IMR-90 (cell line): ENCODE measurements at regions not wholly inside any gene's neighbourhood (a gene's known extent, or its start where the extent isn't known, plus 50 kb on each side); places are given as distances from the start of the nearest gene placed in this dataset.

ENCODE experiments used
- ATAC-seq: fragments of 200-7000 bp; cut with Tn5 transposase; 2 replicates; pipeline ENCODE4 v1.9.1; 2020; ENCODE audit warnings: low read depth, mild to moderate bottlenecking, moderate library complexity
- BruUV-seq: library from RNA; stranded (reverse); fragments of 400-500 nt; replicated peaks from 2 replicates; lab custom pipeline; 2021; lab: Mats Ljungman, UMichigan
- CTCF ChIA-PET: fragments of 300-600 bp; formaldehyde crosslinking; extraction: SDS; loops from one replicate; lab custom pipeline; 2021; ENCODE audit warnings: antibody characterized with exemption; lab: Yijun Ruan, JAX
- POLR2A ChIA-PET: fragments of 300-600 bp; sonication (Branson Sonifier 250); formaldehyde crosslinking; loops from one replicate; lab custom pipeline; 2022; ENCODE audit warnings: antibody characterized with exemption; ENCODE audit not compliant: unreplicated experiment; lab: Charles Lee
- DNase-seq: peaks from one replicate; pipeline ENCODE4 v3.0.0; 2013
- H2AFZ ChIP-seq: replicated peaks from 2 replicates; pipeline ENCODE3; 2013; ENCODE audit warnings: low read length, mild to moderate bottlenecking; ENCODE audit not compliant: poor library complexity
- H2AK5ac ChIP-seq: 2 replicates; pipeline ENCODE4 v1.6.1; 2013; ENCODE audit warnings: low read depth, low read length, inconsistent platforms
- H2AK9ac ChIP-seq: replicated peaks from 2 replicates; pipeline ENCODE3; 2013; ENCODE audit warnings: mild to moderate bottlenecking, low read depth, low read length, moderate library complexity; ENCODE audit not compliant: poor library complexity
- H2BK120ac ChIP-seq: 2 replicates; pipeline ENCODE4 v1.6.1; 2013; ENCODE audit warnings: low read depth, low read length, inconsistent platforms
- H2BK15ac ChIP-seq: 3 replicates; pipeline ENCODE4 v1.6.1; 2013; ENCODE audit warnings: low read depth, low read length, inconsistent platforms
- H2BK20ac ChIP-seq: 2 replicates; pipeline ENCODE4 v1.6.1; 2013; ENCODE audit warnings: low read depth, mild to moderate bottlenecking, inconsistent platforms, low read length, moderate library complexity
- H2BK5ac ChIP-seq: 2 replicates; pipeline ENCODE4 v1.6.1; 2013; ENCODE audit warnings: mild to moderate bottlenecking, low read depth, low read length, inconsistent platforms; ENCODE audit not compliant: poor library complexity, severe bottlenecking
- H3K14ac ChIP-seq: replicated peaks from 2 replicates; pipeline ENCODE4 v1.6.1; 2013; ENCODE audit warnings: low read depth, low read length, inconsistent platforms
- H3K18ac ChIP-seq: 2 replicates; pipeline ENCODE4 v1.6.1; 2013; ENCODE audit warnings: low read depth, low read length, control low read depth
- H3K23ac ChIP-seq: 2 replicates; pipeline ENCODE4 v1.6.1; 2013; ENCODE audit warnings: low read depth, low read length, inconsistent platforms
- H3K27ac ChIP-seq: 2 replicates; pipeline ENCODE4 v1.5.1; 2013; ENCODE audit warnings: mild to moderate bottlenecking, control low read depth, low read length; ENCODE audit not compliant: insufficient read depth
- H3K27me3 ChIP-seq: 2 replicates; pipeline ENCODE4 v1.6.1; 2013; ENCODE audit warnings: low read length; ENCODE audit not compliant: control insufficient read depth, insufficient read depth
- H3K36me3 ChIP-seq: 2 replicates; pipeline ENCODE4 v1.6.1; 2013; ENCODE audit warnings: low read length, mixed read lengths; ENCODE audit not compliant: control insufficient read depth, insufficient read depth
- H3K4ac ChIP-seq: 2 replicates; pipeline ENCODE4 v1.6.1; 2013; ENCODE audit warnings: low read depth, low read length, inconsistent platforms
- H3K4me1 ChIP-seq: 2 replicates; pipeline ENCODE4 v1.6.1; 2013; ENCODE audit warnings: low read length, mixed read lengths; ENCODE audit not compliant: control insufficient read depth, insufficient read depth
- H3K4me2 ChIP-seq: 2 replicates; pipeline ENCODE4 v1.6.1; 2013; ENCODE audit warnings: low read depth, mild to moderate bottlenecking, control low read depth, low read length, moderate library complexity
- H3K4me3 ChIP-seq: 2 replicates; pipeline ENCODE4 v1.5.1; 2013; ENCODE audit warnings: low read depth, mild to moderate bottlenecking, control low read depth, low read length, moderate library complexity; ENCODE audit not compliant: insufficient read depth
- H3K56ac ChIP-seq: 2 replicates; pipeline ENCODE4 v1.6.1; 2013; ENCODE audit warnings: low read length, inconsistent platforms; ENCODE audit not compliant: insufficient read depth; ENCODE audit errors: extremely low read depth
- H3K79me1 ChIP-seq, 2 experiments: 2 replicates each; pipeline ENCODE4 v1.6.1; 2013; ENCODE audit warnings: low read length in 2 of 2, inconsistent platforms in 1 of 2, low read depth in 1 of 2
- H3K9ac ChIP-seq: 2 replicates; pipeline ENCODE4 v1.6.1; 2013; ENCODE audit warnings: low read depth, low read length, control low read depth
- H3K9me1 ChIP-seq: 2 replicates; pipeline ENCODE4 v1.6.1; 2013; ENCODE audit warnings: low read length, inconsistent platforms; ENCODE audit not compliant: insufficient read depth
- H3K9me3 ChIP-seq: 2 replicates; pipeline ENCODE4 v1.6.1; 2013; ENCODE audit warnings: low read length; ENCODE audit not compliant: control insufficient read depth, insufficient read depth
- H4K20me1 ChIP-seq: 2 replicates; pipeline ENCODE4 v1.6.1; 2013; ENCODE audit warnings: low read length, inconsistent platforms; ENCODE audit not compliant: insufficient read depth
- H4K5ac ChIP-seq: 2 replicates; pipeline ENCODE4 v1.6.1; 2013; ENCODE audit warnings: mild to moderate bottlenecking, low read depth, low read length, control low read depth
- H4K8ac ChIP-seq, 2 experiments: 2 replicates each; pipeline ENCODE4 v1.6.1; 2013; ENCODE audit warnings: low read depth in 2 of 2, low read length in 2 of 2, control low read depth in 1 of 2, inconsistent platforms in 1 of 2
- H4K91ac ChIP-seq: 2 replicates; pipeline ENCODE4 v1.6.1; 2013; ENCODE audit warnings: low read depth, low read length, inconsistent platforms; ENCODE audit not compliant: insufficient read depth
- BHLHE40 ChIP-seq: fragments of 150-350 bp; IDR thresholded peaks from 2 replicates; pipeline ENCODE4 v1.6.1; 2016; ENCODE audit warnings: mild to moderate bottlenecking, low read depth, low read length
- WGBS, 2 experiments: methylation state at CpG; one replicate each; pipeline versions ENCODE4 v1.1.5 to v1.1.7; 2013; ENCODE audit warnings: missing lambda C conversion rate in 2 of 2; ENCODE audit not compliant: insufficient read length in 1 of 2; ENCODE audit errors: extremely low coverage in 2 of 2; 5-methylcytosine and 5-hydroxymethylcytosine counted together
- dilution Hi-C: fragments of 300-500 bp; cut with HindIII; formaldehyde crosslinking; loops from one replicate; pipeline ENCODE4 v1.14.3; 2018; ENCODE audit warnings: low sequenced_read_pairs; ENCODE audit not compliant: unreplicated experiment
- in situ Hi-C: fragments of 300-500 bp; cut with MboI; formaldehyde crosslinking; loops from 3 replicates; pipeline ENCODE4 v1.14.3; 2019; ENCODE audit warnings: low sequenced_read_pairs, inconsistent platforms, mixed read lengths
- intact Hi-C: fragments of 100-400 bp; cut with micrococcal nuclease; formaldehyde crosslinking; loops from 2 replicates; pipeline ENCODE4 v1.10.0; 2022

GRCh38 chr2:138176862-138177439 lies 212.7 kb downstream of the HNMT start:
- Histone ChIP-seq H4K8ac (no peak overlapping the region), H3K4ac (no peak overlapping the region), H3K27me3 (no peaks in the 10 kb centered on the region), H3K56ac (no peak overlapping the region), H3K27ac (no peak overlapping the region), H3K18ac (no peak overlapping the region), H3K4me1 (no peaks in the 10 kb centered on the region), H4K5ac (no peak overlapping the region), H3K23ac (no peak overlapping the region), H3K14ac (no peak overlapping the region), H4K91ac (no peak overlapping the region), H3K9me3 (no peaks in the 10 kb centered on the region), H3K9me1 (no peaks in the 10 kb centered on the region), H3K79me1 (no peaks in the 10 kb centered on the region), H2BK5ac (no peak overlapping the region), H3K4me3 (no peak overlapping the region), H2BK120ac (no peak overlapping the region), H2AK5ac (no peak overlapping the region), H3K9ac (no peak overlapping the region), H2BK15ac (no peak overlapping the region), H2AK9ac (no peak overlapping the region), H3K4me2 (no peak overlapping the region), H2BK20ac (no peak overlapping the region), H4K20me1 (no peaks in the 10 kb centered on the region), H2AFZ (no peak overlapping the region), H3K36me3 (no peaks in the 10 kb centered on the region)
- no peak for TF ChIP-seq BHLHE40
- dilution Hi-C loops (no loop called here), intact Hi-C loops (no loop called here), in situ Hi-C loops (no loop called here)
- no CpG with 5 or more reads among the region's 5 CpGs for WGBS, 2 experiments
- BruUV-seq, result no TSS peak
- POLR2A ChIA-PET, result no interaction called here
- ATAC-seq, result no peak
- DNase-seq, result no peak
- CTCF ChIA-PET, result no interaction called here
